ENCODE measurements at regions not wholly inside any gene's neighbourhood (a gene's known extent, or its start where the extent isn't known, plus 50 kb on each side); places are given as distances from the start of the nearest gene placed in this dataset.
A peak's percentile ranks its signal among the peaks of the same experiment; 100 is the strongest.
"Not testable (repeated sequence)": the region's sequence is repeated elsewhere in the genome, so short reads cannot be mapped to it uniquely, and the experiment has no call there.

DNA sequence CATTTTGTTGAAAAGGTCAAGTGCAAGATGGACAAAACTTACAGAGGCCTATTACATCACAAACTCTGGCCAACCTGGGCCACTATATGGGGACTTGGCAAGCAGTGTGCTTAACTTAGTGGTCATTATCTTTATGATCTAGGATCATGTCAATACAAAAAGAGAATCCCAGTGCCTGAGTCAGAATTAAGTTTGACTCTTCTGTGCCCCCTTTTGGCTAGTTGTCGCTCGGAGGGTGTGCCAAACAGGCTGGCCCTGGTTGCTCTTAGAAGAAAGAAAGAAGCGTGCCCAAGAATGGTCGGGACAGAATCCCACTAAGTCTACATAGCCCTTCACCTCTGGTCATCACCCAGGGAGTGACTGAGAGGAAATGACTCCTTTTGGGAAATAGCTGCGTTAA lies 100.1 kb downstream of the EIF4E start:
- DNase-seq (ENCODE audit: low read depth, low spot score) = peak; percentile 6

DNA sequence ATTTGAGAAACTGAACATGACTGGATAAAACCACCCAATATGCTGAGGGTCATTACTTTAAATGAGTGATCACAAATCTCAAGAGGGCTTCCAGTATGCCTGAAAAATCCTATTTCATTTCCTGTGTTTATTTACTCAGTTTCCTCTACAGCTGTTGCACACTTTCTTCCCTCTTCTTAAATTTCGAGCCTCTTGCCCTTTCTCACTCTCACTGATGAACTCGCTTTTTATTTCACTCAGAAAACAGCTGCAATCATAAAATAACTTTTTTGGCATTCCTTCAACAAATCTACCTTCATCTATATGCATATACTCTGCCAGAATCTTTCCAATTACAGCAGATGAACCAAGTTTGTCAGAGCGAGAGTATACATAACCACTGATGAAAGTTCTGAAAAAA lies 101.3 kb downstream of the EIF4E start:
- Histone ChIP-seq H3K9ac (ENCODE audit: insufficient read length, low read depth) (no peak overlapping the region), H3K27me3 (ENCODE audit: insufficient read depth, insufficient read length) (no peaks in the 10 kb centered on the region), H3K4me3 (ENCODE audit: insufficient read length, low read depth) (no peak overlapping the region), H3K4me1 (ENCODE audit: insufficient read depth, insufficient read length) (no peaks in the 10 kb centered on the region), H3K36me3 (ENCODE audit: insufficient read depth, insufficient read length, low read length) (no peaks in the 10 kb centered on the region), H3K9me3 (ENCODE audit: insufficient read depth, low read length) (no peaks in the 10 kb centered on the region)
- DNase-seq (ENCODE audit: low read depth, low spot score) = no peak
- no peak for TF ChIP-seq SUZ12 (IDR thresholded peaks at IDR 0.05; ENCODE audit: extremely low read depth, insufficient read depth, insufficient read length)
- TF ChIP-seq ZNF274 (IDR thresholded peaks at IDR 0.05; ENCODE audit: low read depth, low read length) = no peak
- TF ChIP-seq YY1 (IDR thresholded peaks at IDR 0.05; ENCODE audit: insufficient read depth, insufficient read length) = no peak

More for the DNA sequence above, 100.1 kb downstream of the EIF4E start:
- Histone ChIP-seq H3K9me3 (ENCODE audit: insufficient read depth, low read length) (no peaks in the 10 kb centered on the region), H3K4me1 (ENCODE audit: insufficient read depth, insufficient read length) (no peaks in the 10 kb centered on the region), H3K9ac (ENCODE audit: insufficient read length, low read depth) (no peak overlapping the region), H3K4me3 (ENCODE audit: insufficient read length, low read depth) (no peak overlapping the region), H3K36me3 (ENCODE audit: insufficient read depth, insufficient read length, low read length) (no peaks in the 10 kb centered on the region), H3K27me3 (ENCODE audit: insufficient read depth, insufficient read length) (no peaks in the 10 kb centered on the region)
- no peak for TF ChIP-seq SUZ12 (IDR thresholded peaks at IDR 0.05; ENCODE audit: extremely low read depth, insufficient read depth, insufficient read length)
- TF ChIP-seq YY1 (IDR thresholded peaks at IDR 0.05; ENCODE audit: insufficient read depth, insufficient read length) = no peak
- TF ChIP-seq ZNF274 (IDR thresholded peaks at IDR 0.05; ENCODE audit: low read depth, low read length) = no peak

DNA sequence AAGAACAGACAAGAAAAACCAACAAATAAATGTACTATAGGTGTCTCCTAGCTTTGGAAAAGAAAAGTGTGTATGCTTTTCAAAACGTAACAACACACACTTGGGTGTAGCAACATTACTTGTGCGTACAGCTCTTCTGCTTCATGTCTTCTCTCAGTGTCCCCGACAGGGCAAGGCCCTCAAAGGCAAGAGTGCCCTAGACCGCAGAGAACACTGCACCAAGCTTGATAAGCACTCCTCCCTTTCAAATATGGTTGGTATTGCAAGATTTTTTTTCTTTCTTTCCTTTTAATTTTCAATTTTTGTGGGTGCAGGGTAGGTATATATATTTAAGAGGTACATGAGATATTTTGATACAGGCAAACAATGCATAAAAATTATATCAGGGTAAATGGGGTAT lies 106.8 kb downstream of the EIF4E start:
- DNase-seq (ENCODE audit: low read depth, low spot score) = no peak
- Histone ChIP-seq H3K9me3 (ENCODE audit: insufficient read depth, low read length) (peaks cover 1% of the 10 kb centered on the region; the same call in 1 of the 2 replicates), H3K36me3 (ENCODE audit: insufficient read depth, insufficient read length, low read length) (no peaks in the 10 kb centered on the region), H3K27me3 (ENCODE audit: insufficient read depth, insufficient read length) (no peaks in the 10 kb centered on the region), H3K4me3 (ENCODE audit: insufficient read length, low read depth) (no peak overlapping the region), H3K9ac (ENCODE audit: insufficient read length, low read depth) (no peak overlapping the region), H3K4me1 (ENCODE audit: insufficient read depth, insufficient read length) (no peaks in the 10 kb centered on the region)
- no peak for TF ChIP-seq YY1 (IDR thresholded peaks at IDR 0.05; ENCODE audit: insufficient read depth, insufficient read length)
- TF ChIP-seq ZNF274 (IDR thresholded peaks at IDR 0.05; ENCODE audit: low read depth, low read length) = no peak
- TF ChIP-seq SUZ12 (IDR thresholded peaks at IDR 0.05; ENCODE audit: extremely low read depth, insufficient read depth, insufficient read length) = no peak

- not testable (repeated sequence) for H3K4me1 ChIP-seq (ENCODE audit: insufficient read depth, insufficient read length); DNase-seq (ENCODE audit: low read depth, low spot score); H3K4me3 ChIP-seq (ENCODE audit: insufficient read length, low read depth); H3K36me3 ChIP-seq (ENCODE audit: insufficient read depth, insufficient read length, low read length); H3K27me3 ChIP-seq (ENCODE audit: insufficient read depth, insufficient read length); H3K9ac ChIP-seq (ENCODE audit: insufficient read length, low read depth)
- peaks cover 16% of the 10 kb centered on the region for H3K9me3 ChIP-seq (ENCODE audit: insufficient read depth, low read length)
Observed at GRCh38 chr4:98818116-98818515, 110.8 kb downstream of the EIF4E start.

GRCh38 chr4:98816816-98817215 lies 112.1 kb downstream of the EIF4E start:
- no peaks in the 10 kb centered on the region for H3K27me3 ChIP-seq (ENCODE audit: insufficient read depth, insufficient read length)
- DNase-seq (ENCODE audit: low read depth, low spot score) = no peak

GRCh38 chr4:98816386-98816785 lies 112.5 kb downstream of the EIF4E start:
- Histone ChIP-seq H3K9me3 (ENCODE audit: insufficient read depth, low read length) (peaks cover 16% of the 10 kb centered on the region), H3K27me3 (ENCODE audit: insufficient read depth, insufficient read length) (no peaks in the 10 kb centered on the region), H3K9ac (ENCODE audit: insufficient read length, low read depth) (no peak overlapping the region), H3K4me3 (ENCODE audit: insufficient read length, low read depth) (no peak overlapping the region), H3K4me1 (ENCODE audit: insufficient read depth, insufficient read length) (no peaks in the 10 kb centered on the region), H3K36me3 (ENCODE audit: insufficient read depth, insufficient read length, low read length) (no peaks in the 10 kb centered on the region)
- DNase-seq (ENCODE audit: low read depth, low spot score) = no peak
- no peak for TF ChIP-seq SUZ12 (IDR thresholded peaks at IDR 0.05; ENCODE audit: extremely low read depth, insufficient read depth, insufficient read length)
- no peak for TF ChIP-seq YY1 (IDR thresholded peaks at IDR 0.05; ENCODE audit: insufficient read depth, insufficient read length)
- no peak for TF ChIP-seq ZNF274 (IDR thresholded peaks at IDR 0.05; ENCODE audit: low read depth, low read length)

More at GRCh38 chr4:98816816-98817215, 112.1 kb downstream of the EIF4E start:
- Histone ChIP-seq H3K9me3 (ENCODE audit: insufficient read depth, low read length) (peaks cover 16% of the 10 kb centered on the region), H3K9ac (ENCODE audit: insufficient read length, low read depth) (no peak overlapping the region), H3K36me3 (ENCODE audit: insufficient read depth, insufficient read length, low read length) (no peaks in the 10 kb centered on the region), H3K4me1 (ENCODE audit: insufficient read depth, insufficient read length) (no peaks in the 10 kb centered on the region), H3K4me3 (ENCODE audit: insufficient read length, low read depth) (no peak overlapping the region)
- TF ChIP-seq SUZ12 (IDR thresholded peaks at IDR 0.05; ENCODE audit: extremely low read depth, insufficient read depth, insufficient read length) = no peak
- no peak for TF ChIP-seq ZNF274 (IDR thresholded peaks at IDR 0.05; ENCODE audit: low read depth, low read length)
- no peak for TF ChIP-seq YY1 (IDR thresholded peaks at IDR 0.05; ENCODE audit: insufficient read depth, insufficient read length)

DNA sequence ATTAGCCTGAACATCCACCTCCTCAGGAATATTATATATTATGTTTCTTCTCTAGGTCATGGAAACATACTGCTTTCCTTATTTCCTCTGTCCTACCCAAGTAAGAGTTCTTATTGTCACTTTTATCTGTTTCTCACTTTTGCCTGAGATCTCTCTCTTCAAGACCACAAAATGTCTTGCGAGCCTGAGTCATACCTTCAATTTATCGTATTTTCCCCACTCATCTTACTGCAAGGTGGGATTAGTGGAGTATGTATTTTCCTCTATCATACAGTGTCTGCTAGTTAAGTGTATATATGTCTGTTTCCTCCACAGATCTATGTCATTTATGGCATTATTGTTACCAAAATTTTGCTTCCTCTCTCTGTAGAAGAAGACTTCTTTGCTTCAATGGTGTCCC lies 124.5 kb downstream of the EIF4E start:
- H3K36me3 ChIP-seq (ENCODE audit: insufficient read depth, insufficient read length, low read length) = no peaks in the 10 kb centered on the region
- no peaks in the 10 kb centered on the region for H3K4me1 ChIP-seq (ENCODE audit: insufficient read depth, insufficient read length)
- no peak overlapping the region for H3K9ac ChIP-seq (ENCODE audit: insufficient read length, low read depth)
- no peak for DNase-seq (ENCODE audit: low read depth, low spot score)
- no peak overlapping the region for H3K4me3 ChIP-seq (ENCODE audit: insufficient read length, low read depth)
- TF ChIP-seq SUZ12 (IDR thresholded peaks at IDR 0.05; ENCODE audit: extremely low read depth, insufficient read depth, insufficient read length) (no peak), ZNF274 (IDR thresholded peaks at IDR 0.05; ENCODE audit: low read depth, low read length) (no peak), YY1 (IDR thresholded peaks at IDR 0.05; ENCODE audit: insufficient read depth, insufficient read length) (no peak)
- no peaks in the 10 kb centered on the region for H3K27me3 ChIP-seq (ENCODE audit: insufficient read depth, insufficient read length)
- H3K9me3 ChIP-seq (ENCODE audit: insufficient read depth, low read length) = no peaks in the 10 kb centered on the region

DNA sequence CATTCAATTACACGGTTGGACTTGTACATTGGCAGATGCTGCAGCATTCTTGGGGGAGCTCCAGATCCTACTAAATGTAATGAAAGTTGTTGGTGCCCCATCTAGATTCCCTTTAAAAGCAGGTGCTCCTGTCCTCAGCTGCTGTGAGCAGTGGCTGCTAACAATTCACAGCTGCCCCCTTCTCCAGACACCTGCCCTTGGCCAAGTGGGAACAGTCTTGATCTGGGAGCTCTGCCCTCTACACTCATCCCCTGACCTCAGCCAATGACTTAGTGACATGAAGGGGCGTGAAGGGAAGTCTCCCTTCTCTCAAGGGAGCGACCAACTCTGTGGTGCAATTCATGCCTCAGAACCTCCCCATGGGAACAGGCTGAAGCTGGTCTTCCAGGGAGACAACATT lies 125.7 kb downstream of the EIF4E start:
- no peak for TF ChIP-seq SUZ12 (IDR thresholded peaks at IDR 0.05; ENCODE audit: extremely low read depth, insufficient read depth, insufficient read length)
- no peak for TF ChIP-seq YY1 (IDR thresholded peaks at IDR 0.05; ENCODE audit: insufficient read depth, insufficient read length)
- no peak for TF ChIP-seq ZNF274 (IDR thresholded peaks at IDR 0.05; ENCODE audit: low read depth, low read length)
- no peaks in the 10 kb centered on the region for H3K36me3 ChIP-seq (ENCODE audit: insufficient read depth, insufficient read length, low read length)
- no peak overlapping the region for H3K4me3 ChIP-seq (ENCODE audit: insufficient read length, low read depth)
- no peak for DNase-seq (ENCODE audit: low read depth, low spot score)
- no peaks in the 10 kb centered on the region for H3K9me3 ChIP-seq (ENCODE audit: insufficient read depth, low read length)
- H3K9ac ChIP-seq (ENCODE audit: insufficient read length, low read depth) = no peak overlapping the region
- no peaks in the 10 kb centered on the region for H3K4me1 ChIP-seq (ENCODE audit: insufficient read depth, insufficient read length)
- H3K27me3 ChIP-seq (ENCODE audit: insufficient read depth, insufficient read length) = no peaks in the 10 kb centered on the region
